GM19023 (cell line): ENCODE measurements at regions not wholly inside any gene's neighbourhood (a gene's known extent, or its start where the extent isn't known, plus 50 kb on each side); places are given as distances from the start of the nearest gene placed in this dataset.

Experiments used
- ATAC-seq: cut with Tn5 transposase; IDR thresholded peaks from one replicate; pipeline ENCODE4 v1.9.1; 2021; ENCODE audit warnings: mild to moderate bottlenecking, moderate library complexity; ENCODE audit not compliant: unreplicated experiment

DNA sequence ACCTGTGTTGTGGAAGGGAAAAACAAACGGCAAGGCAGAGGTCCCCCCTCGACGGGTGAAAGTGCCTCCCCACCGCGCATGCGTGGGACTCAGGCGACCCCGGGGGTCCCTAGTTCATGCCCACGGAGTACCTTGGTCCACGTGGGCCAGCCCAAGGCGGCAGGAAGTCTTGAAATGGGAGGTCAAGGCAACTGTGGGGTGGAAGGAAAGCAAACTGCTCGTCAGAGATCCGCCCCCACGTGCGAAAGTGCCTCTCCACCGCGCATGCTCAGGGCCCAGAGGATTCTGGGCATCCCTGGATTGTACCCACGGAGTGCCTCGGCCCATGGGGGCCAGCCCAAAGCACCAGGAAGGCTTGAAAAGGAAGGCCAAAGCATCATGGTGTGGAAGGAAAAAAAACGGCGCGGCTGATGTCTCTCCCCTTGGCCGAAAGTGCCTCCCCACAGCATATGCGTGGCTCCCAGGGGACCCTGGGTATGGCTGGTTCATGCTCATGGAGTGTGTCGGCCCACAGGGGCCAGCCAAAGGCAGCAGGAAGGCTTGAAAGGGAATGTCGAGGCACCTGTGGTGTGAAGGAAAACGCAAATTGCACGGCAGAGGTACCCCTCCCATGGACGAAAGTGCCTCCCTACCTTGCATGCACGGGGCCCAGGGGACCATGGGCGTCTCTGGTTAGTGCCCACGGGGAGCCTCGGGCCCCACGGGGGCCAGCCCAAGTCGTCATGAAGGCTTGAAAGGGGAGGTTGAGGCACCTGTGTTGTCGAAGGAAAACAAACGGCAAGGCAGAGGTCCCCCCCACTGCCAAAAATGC, 369.7 kb downstream of the ALG10 start:
- ATAC-seq: no peak

DNA sequence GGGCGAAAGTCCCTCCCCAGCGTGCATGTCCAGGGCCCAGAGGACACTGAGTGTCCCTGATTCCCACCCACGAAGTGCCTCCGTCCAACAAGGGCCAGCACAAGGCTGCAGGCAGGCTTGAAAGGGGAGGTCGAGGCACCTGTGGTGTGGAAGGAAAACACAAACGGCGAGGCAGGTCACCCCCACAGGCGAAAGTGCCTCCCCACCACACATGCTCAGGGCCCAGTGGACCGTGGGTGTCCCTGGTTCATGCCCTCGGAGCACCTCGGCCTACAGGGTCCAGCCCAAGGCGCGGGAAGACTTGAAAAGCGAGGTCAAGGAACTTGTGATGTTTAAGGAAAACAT, 370.4 kb downstream of the ALG10 start:
- no peak for ATAC-seq

DNA sequence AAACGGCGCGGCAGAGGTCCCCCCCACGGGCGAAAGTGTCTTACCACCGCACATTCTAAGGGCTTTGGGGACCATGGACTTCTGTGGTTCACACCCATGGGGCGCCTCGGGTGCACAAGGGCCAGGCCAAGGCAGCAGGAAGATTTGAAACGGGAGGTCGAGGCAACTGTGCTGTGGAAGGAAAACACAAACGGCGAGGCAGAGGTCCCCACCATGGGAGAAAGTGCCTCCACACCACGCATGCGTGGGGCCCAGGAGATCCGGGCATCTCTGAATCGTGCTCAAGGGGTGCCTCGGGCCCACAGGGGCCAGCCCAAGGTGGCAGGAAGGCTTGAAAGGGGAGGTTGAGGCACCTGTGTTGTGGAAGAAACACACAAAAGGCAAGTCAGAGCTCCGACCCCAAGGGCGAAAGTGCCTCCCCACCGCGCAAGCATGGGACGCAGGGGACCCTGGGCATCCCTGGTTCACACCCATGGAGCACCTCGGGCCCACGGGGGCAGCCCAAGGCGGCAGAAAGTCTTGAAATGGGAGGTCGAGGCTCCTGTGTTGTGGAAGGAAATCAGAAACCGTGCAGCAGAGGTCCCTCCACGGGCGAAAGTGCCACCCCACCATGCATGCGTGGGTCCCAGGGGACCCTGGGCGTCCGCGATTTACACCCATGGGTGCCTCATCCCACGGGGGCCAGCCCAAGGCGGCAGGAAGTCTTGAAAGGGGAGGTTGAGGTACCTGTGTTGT, 371.0 kb downstream of the ALG10 start:
- ATAC-seq: no peak

DNA sequence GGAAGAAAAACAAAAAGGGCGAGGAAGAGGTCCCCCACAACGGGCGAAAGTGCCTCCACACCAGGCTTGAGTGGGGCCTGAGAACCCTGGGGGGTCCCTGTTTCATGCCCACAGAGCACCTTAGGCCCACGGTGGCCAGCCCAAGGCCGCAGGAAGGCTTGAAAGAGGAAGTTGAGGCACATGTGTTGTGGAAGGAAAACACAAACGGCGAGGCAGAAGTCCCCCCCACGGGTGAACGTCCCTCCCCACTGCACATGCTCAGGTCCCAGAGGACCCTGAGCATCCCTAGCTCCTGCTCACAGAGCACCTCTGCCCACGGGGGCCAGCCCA, 371.5 kb downstream of the ALG10 start:
- no peak for ATAC-seq

DNA sequence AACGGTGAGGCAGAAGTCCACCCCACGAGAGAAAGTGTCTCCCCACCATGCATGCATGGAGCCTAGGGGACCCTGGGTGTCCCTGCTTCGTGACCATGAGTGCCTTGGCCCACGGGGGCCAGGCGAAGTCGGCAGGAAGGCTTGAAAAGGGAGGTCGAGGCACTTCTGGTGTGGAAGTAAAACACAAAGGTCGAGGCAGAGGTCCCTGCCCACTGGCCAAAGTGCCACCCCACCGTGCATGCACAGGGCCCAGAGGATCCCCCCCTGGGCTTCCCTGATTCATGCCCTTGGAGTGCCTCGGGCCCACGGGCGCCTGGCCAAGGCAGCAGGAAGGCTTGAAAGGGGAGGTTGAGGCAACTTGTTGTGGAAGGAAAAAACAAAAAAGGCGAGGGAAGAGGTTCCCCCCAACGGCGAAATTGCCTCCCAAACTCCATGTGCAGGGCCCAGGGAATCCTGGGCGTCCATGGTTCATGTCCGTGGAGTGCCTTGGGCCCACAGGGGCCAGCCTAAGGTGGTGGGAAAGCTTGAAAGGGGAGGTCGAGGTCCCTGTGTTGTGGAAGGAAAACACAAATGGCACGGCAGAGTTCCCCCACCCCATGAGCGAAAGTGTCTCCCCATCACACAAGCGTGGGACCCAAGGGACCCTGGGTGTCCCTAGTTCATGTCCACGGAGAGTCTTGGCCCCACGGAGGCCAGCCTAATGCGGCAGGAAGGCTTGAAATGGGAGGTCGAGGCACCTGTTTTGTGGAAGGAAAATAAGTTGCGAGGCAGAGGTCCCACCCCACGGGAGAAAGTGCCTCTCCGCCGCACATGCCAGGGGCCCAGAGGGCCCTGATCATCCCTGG, 372.1 kb downstream of the ALG10 start:
- ATAC-seq: no peak

DNA sequence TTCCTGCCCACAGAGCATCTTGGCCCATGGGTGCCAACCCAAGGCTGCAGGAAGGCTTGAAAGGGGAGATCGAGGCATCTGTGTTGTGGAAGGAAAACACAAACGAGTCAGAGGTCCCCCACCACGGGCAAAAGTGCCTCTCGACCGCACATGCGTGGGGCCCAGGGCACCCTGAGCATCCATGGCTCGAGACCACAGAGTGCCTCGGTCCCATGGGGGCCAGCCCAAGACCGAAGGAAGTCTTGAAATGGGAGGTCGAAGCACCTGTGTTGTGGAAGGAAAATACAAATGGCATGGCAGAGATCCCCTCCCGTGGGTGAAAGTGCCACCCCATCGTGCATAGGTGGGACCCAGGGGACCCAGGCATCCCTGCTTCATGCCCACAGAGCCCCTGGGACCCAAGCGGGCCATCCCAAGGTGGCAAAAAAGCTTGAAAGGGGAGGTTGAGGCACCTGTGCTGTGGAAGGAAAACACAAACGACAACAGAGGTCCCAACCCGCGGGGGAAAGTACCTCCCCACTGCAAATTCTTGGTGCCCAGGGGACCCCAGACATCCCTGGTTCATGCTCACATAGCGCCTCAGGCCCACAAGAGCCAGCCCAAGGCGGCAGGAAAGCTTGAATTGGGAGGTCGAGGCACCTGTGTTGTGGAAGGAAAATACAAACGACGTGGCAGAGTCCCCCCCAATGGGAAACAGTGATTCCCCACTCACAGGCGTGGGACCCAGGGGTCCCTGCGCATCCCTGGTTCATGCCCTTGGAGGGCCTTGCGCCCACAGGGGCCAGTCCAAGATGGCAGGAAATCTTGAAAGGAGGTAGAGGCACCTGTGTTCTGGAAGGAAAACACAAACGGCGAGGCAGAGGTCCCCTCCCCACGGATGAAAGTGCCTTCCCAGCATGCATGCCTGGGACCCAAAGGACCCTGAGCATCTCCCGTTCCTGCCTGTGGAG, 373.0 kb downstream of the ALG10 start:
- no peak for ATAC-seq

DNA sequence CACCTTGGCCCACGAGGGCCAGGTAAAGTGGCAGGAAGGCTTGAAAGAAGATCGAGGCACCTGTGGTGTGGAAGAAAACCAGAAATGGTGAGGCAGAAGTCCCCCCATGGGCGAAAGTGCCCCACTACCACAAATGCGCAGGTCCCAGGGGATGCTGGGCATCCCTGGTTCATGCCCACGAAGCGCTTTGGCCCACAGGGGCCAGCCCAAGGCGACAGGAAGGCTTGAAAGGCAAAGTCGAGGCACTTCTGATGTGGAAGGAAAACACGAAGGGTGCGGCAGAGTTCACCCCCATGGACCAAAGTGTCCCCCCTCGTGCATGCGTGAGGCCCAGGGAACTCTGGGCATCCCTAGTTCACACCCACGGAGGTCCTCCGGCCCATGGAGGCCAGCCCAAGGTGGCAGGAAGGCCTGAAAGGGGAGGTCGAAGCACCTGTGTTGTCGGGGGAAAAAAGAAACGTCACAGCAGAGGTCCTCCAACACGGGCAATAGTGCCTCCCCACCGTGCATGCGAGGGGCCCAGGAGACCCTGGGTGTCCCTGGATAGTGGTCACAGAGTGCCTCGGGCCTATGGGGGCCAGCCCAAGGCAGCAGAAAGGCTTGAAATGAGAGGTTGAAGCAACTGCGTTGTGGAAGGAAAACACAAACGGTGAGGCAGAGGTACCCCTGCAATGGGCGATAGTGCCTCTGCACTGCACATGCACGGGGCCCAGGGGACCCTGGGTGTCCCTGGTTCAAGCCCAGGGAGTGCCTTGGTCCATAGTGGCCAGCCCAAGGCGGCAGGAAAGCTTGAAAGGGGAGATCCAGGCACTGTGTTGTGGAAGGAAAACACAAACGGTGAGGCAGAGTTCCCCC, 373.9 kb downstream of the ALG10 start:
- no peak for ATAC-seq

DNA sequence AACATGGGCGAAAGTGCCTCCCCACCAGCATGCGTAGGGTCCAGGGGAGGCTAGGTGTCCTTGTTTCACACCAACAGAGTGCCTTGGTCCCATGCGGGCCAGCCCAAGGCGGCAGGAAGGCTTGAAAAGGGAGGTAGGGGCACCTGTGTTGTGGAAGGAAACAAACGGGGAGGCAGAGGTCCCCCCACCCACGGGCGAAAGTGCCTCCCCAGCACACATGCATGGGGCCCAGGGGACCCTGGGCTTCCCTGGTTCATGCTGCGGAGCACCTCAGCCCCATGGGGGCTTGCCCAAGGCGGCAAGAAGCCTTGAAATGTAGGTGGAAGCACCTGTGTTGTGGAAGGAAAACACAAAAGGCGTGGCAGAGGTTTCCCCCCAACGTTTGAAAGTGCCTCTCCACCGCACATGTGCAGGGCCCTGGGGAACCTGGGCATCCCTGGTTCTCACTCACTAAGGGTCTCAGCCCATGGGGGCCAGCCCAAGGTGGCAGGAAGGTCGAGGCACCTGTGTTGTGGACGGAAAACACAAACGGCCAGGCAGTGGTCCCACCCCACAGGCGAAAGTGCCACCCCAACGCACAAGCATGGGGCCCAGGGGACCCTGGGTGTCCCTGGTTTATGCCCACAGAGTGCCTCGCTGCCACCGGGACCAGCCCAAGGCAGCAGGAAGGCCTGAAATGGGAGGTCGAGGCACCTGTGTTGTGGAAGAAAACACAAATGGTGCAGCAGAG, 374.7 kb downstream of the ALG10 start:
- ATAC-seq: no peak

DNA sequence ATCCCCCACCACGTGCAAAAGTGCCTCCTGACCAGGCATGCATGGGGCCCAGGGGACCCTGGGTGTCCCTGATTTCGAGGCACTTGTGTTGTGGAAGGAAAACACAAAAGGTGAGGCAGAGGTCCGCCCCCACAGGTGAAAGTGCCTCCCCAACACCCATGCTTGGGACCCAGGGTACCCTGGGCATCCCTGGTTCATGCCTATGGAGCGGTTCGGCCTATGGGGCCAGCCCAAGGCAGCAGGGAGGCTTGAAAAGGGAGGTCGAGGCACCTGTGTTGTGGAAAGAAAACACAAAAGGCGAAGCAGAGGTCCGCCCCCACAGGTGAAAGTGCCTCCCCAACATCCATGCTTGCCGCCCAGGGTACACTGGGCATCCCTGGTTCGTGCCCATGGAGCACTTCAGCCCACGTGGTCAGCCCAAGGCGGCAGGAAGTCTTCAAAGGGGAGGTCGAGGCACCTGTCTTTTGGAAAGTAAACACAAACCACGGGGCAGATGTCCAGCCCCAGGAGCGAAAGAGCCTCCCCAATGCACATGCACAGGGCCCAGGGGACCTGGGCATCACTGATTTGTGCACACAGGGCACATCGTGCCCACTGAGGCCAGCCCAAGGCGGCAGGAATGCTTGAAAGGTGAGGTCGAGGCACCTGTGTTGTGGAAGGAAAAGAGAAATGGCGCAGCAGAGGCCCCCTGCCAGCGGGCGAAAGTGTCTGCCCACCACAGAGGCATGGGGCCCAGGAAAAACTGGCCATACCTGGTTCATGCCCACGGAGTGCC, 375.5 kb downstream of the ALG10 start:
- ATAC-seq: no peak

DNA sequence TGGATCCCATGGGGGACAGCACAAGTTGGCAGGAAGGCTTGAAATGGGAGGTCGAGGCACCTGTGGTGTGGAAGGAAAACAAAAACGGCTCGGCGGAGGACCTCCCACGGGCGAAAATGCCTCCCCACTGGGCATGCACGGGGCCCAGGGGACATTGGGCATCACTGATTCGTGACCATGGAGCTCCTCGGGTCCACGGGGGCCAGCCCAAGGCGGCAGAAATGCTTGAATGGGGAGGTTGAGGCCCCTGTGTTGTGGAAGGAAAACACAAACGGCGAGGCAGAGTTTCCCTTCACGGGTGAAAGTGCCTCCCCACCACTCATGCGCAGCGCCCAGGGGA, 376.0 kb downstream of the ALG10 start:
- ATAC-seq: no peak

DNA sequence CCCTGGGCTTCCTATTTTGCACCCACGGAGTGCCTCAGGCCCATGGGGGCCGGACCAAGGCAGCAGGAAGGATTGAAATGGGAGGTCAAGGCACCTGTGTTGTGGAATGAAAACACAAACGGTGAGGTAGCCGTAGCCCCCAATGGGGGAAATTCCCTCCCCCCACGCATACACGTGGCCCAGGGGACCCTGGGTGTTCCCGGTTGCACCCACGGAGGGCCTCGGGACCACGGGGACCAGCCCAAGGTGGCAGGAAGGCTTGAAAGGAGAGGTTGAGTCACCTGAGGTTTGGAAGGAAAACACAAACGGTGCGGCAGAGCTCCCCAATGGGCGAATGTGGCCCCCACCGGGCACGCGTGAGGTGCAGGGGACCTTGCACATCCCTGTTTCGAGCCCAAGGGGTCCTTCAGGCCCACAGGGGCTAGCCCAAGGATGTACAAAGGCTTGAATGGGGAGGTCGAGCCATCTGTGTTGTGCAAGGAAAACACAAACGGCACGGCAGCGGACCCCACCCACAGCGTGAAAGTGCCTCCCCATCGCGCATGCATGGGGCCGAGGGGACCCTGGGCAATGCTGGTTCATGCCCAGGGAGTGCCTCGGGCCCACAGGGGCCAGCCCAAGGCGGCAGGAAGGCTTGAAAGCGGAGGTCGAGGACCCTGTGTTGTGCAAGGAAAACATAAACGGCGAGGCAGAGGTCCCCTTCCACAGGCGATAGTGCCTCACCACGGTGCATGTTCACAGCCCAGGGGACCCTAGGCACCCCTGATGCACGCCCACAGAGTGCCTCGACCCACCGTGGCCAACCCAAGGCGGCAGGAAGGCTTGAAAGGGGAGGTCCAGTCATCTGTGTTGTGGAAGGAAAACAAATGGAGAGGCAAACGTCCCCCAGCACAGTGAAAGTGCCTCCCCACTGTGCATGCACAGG, 376.7 kb downstream of the ALG10 start:
- no peak for ATAC-seq

DNA sequence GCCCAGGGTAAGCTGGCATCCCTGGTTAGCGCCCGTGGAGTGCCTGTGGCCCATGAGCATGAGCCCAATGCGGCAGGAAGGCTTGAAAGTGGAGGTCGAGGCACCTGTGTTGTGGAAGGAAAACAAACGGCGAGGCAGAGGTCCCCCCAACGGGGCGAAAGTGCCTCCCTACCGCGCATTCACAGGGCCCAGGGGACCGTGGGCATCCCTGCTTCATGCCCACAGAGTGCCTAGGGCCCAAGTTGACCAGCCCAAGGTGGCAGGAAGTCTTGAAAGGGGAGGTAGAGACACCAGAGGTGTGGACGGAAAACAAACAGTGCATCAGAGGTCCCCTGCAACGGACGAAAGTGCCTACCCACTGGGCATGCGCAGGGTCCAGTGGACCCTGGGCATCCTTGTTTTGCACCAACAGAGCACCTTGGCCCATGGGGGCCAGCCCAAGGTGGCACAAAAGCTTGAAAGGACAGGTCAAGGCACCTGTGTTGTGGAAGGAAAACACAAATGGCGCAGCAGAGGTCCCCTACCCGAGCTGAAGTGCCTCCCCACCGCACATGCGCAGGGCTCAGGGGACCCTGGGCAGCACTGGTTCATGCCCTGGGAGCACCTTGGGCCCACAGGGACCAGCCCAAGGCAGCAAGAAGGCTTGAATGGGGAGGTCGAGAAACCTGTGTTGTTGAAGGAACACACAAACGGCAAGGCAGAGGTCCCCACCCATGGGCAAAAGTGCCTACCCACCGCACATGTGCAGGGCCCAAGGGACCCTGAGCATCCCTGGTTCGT, 377.5 kb downstream of the ALG10 start:
- no peak for ATAC-seq

DNA sequence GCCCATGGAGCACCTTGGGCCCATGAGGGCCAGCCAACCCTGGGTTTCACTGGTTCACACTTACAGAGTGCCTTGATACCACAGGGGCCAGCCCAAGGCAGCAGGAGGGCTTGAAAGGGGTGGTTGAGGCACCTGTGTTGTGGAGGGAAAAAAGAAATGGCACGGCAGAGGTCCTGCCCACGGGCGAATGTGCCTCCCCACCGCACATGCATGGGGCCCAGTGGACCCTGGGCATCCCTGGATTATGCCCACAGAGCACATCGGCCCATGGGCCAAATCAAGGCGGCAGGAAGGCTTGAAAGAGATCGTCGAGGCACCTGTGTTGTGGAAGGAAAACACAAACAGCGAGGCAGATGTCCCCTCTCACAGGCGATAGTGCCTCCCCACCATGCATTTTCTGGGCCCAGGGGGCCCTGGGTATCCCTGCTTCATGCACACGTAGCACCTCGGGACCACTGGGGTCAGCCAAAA, 378.1 kb downstream of the ALG10 start:
- ATAC-seq: no peak

DNA sequence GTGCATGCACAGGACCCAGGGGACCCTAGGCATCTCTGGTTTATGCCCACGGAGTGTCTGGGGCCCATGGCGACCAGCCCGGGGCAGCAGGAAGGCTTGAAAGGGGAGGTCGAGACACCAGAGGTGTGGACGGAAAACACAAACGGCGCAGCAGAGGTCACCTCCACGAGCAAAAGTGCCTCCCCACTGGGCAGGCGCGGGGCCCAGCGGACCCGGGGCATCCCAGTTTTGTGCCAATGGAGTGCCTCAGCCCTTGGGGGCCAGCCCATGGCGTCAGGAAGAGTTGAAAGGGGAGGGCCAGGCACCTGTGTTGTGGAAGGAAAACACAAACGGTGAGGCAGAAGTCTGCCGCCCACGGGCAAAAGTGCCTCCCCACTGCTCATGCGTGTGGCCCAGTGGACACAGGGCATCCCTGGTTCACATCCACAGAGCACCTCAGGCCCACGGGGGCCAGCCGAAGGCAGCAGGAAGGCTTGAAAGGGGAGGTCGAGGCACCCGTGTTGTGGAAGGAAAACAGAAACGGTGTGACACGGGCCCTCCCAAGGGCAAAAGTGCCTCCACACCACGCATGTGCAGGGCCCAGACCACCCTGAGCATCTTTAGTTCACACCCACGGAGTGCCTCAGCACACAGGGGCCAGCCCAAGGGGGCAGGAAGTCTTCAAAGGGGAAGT, 378.8 kb downstream of the ALG10 start:
- ATAC-seq: no peak

DNA sequence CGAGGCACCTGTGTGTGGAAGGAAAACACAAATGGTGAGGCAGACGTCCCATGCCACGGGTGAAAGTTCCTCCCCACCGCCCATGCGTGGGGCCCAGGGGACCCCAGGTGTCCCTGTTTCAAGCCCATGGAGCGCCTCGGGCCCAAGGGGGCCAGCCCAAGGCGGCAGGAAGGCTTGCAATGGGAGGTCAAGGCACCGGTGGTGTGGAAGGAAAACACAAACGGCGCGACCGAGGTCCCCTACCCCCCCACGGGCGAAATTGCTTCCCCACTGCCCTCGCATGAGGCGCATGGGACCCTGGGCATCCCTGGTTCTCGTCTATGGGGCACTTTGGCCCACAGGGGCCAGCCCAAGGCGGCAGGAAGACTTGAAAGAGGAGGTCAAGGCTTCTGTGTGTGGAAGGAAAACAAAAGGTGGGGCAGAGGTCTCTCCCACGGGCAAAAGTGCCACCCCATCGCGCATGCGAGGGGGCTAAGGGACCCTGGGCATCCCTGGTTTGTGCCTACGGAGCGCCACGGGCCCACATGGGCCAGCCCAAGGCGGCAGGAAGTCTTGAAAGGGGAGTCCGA, 379.4 kb downstream of the ALG10 start:
- no peak for ATAC-seq
